Right forelimb (tissue), 1 donor: ENCODE measurements at regions not wholly inside any gene's neighbourhood (a gene's known extent, or its start where the extent isn't known, plus 50 kb on each side); places are given as distances from the start of the nearest gene placed in this dataset.

Experiments used
- DNase-seq: peaks from one replicate; pipeline ENCODE4 v3.0.0-alpha.2; 2018

GRCh38 chr3:104988496-104988895 lies 378.2 kb upstream of the ALCAM start:
- no peak for DNase-seq

GRCh38 chr3:104989878-104990277 lies 376.8 kb upstream of the ALCAM start:
- DNase-seq = no peak

- DNase-seq = no peak
Measured at GRCh38 chr3:104990758-104991157, 376.0 kb upstream of the ALCAM start.

GRCh38 chr3:104992676-104993075 lies 374.0 kb upstream of the ALCAM start:
- no peak for DNase-seq

- DNase-seq = no peak
Measured at GRCh38 chr3:105006164-105006563, 360.5 kb upstream of the ALCAM start.

GRCh38 chr3:105013657-105014056 lies 353.1 kb upstream of the ALCAM start:
- no peak for DNase-seq

- no peak for DNase-seq
Measured at GRCh38 chr3:105014631-105015030, 352.1 kb upstream of the ALCAM start.

GRCh38 chr3:105022813-105023212 lies 343.9 kb upstream of the ALCAM start:
- DNase-seq = no peak

GRCh38 chr3:105030211-105030610 lies 336.5 kb upstream of the ALCAM start:
- DNase-seq = no peak

GRCh38 chr3:105032541-105032940 lies 334.2 kb upstream of the ALCAM start:
- DNase-seq = no peak

GRCh38 chr3:105033081-105033480 lies 333.6 kb upstream of the ALCAM start:
- no peak for DNase-seq

GRCh38 chr3:105039004-105039403 lies 327.7 kb upstream of the ALCAM start:
- no peak for DNase-seq

GRCh38 chr3:105040026-105040622 lies 326.6 kb upstream of the ALCAM start:
- DNase-seq = no peak

GRCh38 chr3:105042586-105042985 lies 324.1 kb upstream of the ALCAM start:
- no peak for DNase-seq

- no peak for DNase-seq
Measured at GRCh38 chr3:105051111-105051510, 315.6 kb upstream of the ALCAM start.

GRCh38 chr3:105051972-105052371 lies 314.7 kb upstream of the ALCAM start:
- DNase-seq = no peak

GRCh38 chr3:105062853-105063252 lies 303.9 kb upstream of the ALCAM start:
- no peak for DNase-seq

- DNase-seq = no peak
Measured at GRCh38 chr3:105065895-105066839, 300.5 kb upstream of the ALCAM start.

- no peak for DNase-seq
Measured at GRCh38 chr3:105067361-105067760, 299.3 kb upstream of the ALCAM start.

- no peak for DNase-seq
Measured at GRCh38 chr3:105077060-105077822, 289.5 kb upstream of the ALCAM start.

- no peak for DNase-seq
Measured at GRCh38 chr3:105083945-105084344, 282.8 kb upstream of the ALCAM start.

GRCh38 chr3:105085506-105085905 lies 281.2 kb upstream of the ALCAM start:
- no peak for DNase-seq
